ENCODE measurements at regions not wholly inside any gene's neighbourhood (a gene's known extent, or its start where the extent isn't known, plus 50 kb on each side); places are given as distances from the start of the nearest gene placed in this dataset.
"Not testable (repeated sequence)": the region's sequence is repeated elsewhere in the genome, so short reads cannot be mapped to it uniquely, and the experiment has no call there.

DNA sequence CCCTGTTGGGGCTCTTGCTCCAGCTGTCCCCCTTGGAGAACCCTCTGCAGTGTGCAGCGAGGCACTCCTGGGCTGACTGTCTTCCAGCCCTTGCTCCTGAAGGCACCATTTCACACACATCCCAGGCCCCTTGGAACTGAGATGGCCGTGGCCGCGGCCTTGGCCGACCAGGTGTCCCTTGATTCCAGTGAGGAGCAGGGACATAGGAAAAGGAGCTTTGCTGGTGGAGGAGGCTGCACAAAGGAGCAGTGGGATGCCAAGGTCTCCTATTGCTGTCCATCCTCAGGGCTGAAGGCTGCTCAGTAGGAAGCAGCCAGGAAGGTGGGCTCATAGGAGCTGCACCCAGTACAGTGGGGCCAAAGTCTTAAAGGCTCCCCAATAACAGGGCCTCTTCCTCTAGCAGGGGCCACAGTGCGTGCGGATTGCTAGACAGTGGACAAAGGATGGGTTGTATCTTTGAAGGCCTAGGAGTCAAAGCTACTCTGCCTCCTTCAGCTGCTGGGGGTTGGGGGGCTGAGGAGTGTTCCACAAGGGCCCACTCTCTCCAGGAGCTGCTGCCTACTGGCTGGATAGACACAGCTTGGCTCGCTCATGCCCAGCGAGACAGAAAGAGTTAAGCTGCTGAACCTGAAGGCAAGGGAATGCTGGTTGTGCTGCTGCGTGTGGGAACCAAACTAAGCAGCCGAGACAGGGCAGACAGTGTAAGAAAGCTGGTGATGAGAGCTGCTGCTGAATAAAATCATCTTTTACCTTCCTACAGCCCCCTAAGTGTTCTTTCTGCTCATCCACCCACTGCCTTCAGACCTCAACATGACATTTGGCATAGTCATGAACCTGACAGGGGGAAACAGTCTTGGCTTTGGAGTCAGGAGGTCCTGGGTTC, 891.9 kb upstream of the ZNF722 start:
- no peak for DNase-seq

- not testable (repeated sequence) for DNase-seq
Observed at GRCh38 chr7:63111511-63111910, 887.1 kb upstream of the ZNF722 start.

DNA sequence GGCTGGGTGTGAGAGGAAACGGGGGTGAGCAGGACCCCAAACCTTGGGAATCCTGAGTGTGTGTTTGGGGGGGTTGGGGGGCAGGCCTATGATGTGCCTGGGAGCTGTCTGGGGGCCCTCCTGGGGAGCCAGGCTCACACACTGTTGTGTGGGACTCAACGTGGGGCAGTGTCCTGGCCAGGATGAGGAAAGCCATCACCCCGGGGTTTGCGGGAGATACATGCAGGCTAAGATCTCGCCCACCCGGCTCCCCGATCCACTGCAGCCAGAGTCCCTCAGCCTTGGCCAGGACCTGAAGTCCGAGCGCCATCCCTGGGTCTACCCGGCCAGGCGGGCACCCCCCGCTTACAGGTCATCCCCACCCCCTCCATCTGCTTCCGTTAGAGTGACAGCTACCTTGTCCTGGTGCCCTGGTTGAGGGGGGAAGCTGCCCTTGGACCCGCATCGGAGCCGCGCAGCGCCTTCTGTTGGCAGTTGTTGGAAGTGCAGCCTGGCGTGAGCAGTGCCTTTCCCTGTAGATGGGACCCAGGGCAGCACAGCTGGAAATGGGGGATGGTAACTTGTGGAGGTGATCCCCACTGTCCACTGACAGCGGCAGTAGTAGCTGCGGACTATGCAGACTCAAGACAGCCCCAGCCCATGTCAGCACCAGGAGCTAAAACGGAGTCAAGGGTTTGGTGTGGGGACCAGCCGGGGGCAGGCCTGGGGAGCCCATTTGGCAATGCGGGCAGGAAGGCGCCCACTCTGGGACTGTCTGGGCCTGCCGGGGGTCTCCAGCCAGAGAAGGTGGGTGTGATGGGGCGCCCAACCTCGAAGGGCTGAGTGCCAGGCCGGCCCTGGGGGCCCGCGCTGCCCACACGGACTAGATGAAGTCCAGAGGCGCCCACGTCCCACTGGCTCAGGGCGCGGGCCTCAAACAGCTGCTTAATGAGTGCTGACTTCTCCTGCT, 885.6 kb upstream of the ZNF722 start:
- DNase-seq: no peak

DNA sequence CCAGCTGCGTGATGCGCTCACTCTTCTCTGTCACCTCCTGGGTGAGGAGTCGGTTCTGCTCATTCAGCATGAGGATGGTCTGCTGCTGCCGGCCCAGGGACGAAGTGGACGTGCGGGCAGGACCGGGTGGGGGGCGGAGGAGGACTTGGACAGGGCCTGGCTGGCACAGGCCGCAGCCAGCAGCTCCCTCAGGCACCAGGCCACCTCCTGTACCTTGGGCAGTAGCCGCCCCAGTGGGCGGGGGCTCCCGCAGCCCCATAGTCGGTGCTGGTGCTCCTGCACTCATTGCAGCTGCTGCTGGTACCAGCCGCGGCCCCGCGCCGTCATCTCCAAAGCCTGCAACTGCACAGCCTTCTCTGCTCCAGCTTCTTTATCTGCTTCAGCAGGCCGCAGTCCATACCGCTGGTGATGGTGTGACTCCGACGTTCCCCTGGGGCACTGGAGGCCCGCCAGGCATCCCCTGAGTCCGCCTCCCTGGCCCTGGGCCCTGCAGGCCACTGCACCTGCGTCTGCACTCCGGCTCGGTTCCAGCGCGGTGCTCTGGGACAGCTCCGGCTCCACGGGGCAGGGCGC, 884.9 kb upstream of the ZNF722 start:
- DNase-seq: no peak

- DNase-seq: no peak
Observed at GRCh38 chr7:63114371-63114985, 884.2 kb upstream of the ZNF722 start.
